Activated naive CD4-positive, alpha-beta T cell treated with anti-CD3 and anti-CD28 coated beads for 36 hours (primary cell): ENCODE measurements at regions not wholly inside any gene's neighbourhood (a gene's known extent, or its start where the extent isn't known, plus 50 kb on each side); places are given as distances from the start of the nearest gene placed in this dataset.
"Not testable (repeated sequence)": the region's sequence is repeated elsewhere in the genome, so short reads cannot be mapped to it uniquely, and the experiment has no call there.

Source experiments
- CTCF ChIA-PET: fragments of 350-600 bp; sonication (Branson Sonifier 250); formaldehyde crosslinking; loops from one replicate; lab custom pipeline; 2021; ENCODE audit warnings: antibody characterized with exemption; lab: Charles Lee
- DNase-seq: peaks from one replicate; pipeline ENCODE4 v3.0.0-alpha.2; 2020
- H3K27ac Mint-ChIP-seq: one replicate; pipeline ENCODE4 v1.8.0; 2021; ENCODE audit warnings: mild to moderate bottlenecking, mixed read lengths
- H3K27me3 Mint-ChIP-seq: one replicate; pipeline ENCODE4 v1.8.0; 2021; ENCODE audit warnings: low read depth, mixed read lengths
- H3K36me3 Mint-ChIP-seq: one replicate; pipeline ENCODE4 v1.8.0; 2021; ENCODE audit warnings: low read depth, mixed read lengths
- H3K4me1 Mint-ChIP-seq: one replicate; pipeline ENCODE4 v1.8.0; 2021; ENCODE audit warnings: low read depth, mixed read lengths
- H3K4me3 Mint-ChIP-seq: one replicate; pipeline ENCODE4 v1.8.0; 2021; ENCODE audit warnings: mild to moderate bottlenecking, moderate library complexity, mixed read lengths
- H3K9me3 Mint-ChIP-seq: one replicate; pipeline ENCODE4 v1.8.0; 2021; ENCODE audit warnings: mixed read lengths
- intact Hi-C: fragments of 100-400 bp; cut with micrococcal nuclease; formaldehyde crosslinking; loops from one replicate; pipeline ENCODE4 v1.15.1; 2023

GRCh38 chr3:132084982-132085381 lies 50.2 kb upstream of the CPNE4 start:
- intact Hi-C loops: no loop called here
- CTCF ChIA-PET: no interaction called here
- H3K27me3 Mint-ChIP-seq: peaks cover 4% of the 10 kb centered on the region
- H3K9me3 Mint-ChIP-seq: no peaks in the 10 kb centered on the region
- H3K27ac Mint-ChIP-seq: no peak overlapping the region
- no peak for DNase-seq
- no peaks in the 10 kb centered on the region for H3K36me3 Mint-ChIP-seq
- H3K4me3 Mint-ChIP-seq: no peak overlapping the region
- no peaks in the 10 kb centered on the region for H3K4me1 Mint-ChIP-seq

- CTCF ChIA-PET: no interaction called here
- no peaks in the 10 kb centered on the region for H3K9me3 Mint-ChIP-seq
These were observed 52.5 kb upstream of the CPNE4 start for GRCh38 chr3:132087356-132087755.

GRCh38 chr3:132088291-132088690 lies 53.5 kb upstream of the CPNE4 start:
- no peak overlapping the region for H3K4me3 Mint-ChIP-seq
- no peak overlapping the region for H3K27ac Mint-ChIP-seq

More at GRCh38 chr3:132087356-132087755, 52.5 kb upstream of the CPNE4 start:
- no peaks in the 10 kb centered on the region for H3K4me1 Mint-ChIP-seq
- intact Hi-C loops: no loop called here
- peaks cover 4% of the 10 kb centered on the region for H3K27me3 Mint-ChIP-seq
- no peak overlapping the region for H3K27ac Mint-ChIP-seq
- no peak for DNase-seq
- H3K4me3 Mint-ChIP-seq: no peak overlapping the region
- H3K36me3 Mint-ChIP-seq: no peaks in the 10 kb centered on the region

GRCh38 chr3:132090921-132091320 lies 56.1 kb upstream of the CPNE4 start:
- no peak overlapping the region for H3K27ac Mint-ChIP-seq
- no peaks in the 10 kb centered on the region for H3K4me1 Mint-ChIP-seq
- intact Hi-C loops: no loop called here
- no peak for DNase-seq
- no peaks in the 10 kb centered on the region for H3K9me3 Mint-ChIP-seq
- peaks cover 4% of the 10 kb centered on the region for H3K27me3 Mint-ChIP-seq
- CTCF ChIA-PET: no interaction called here
- H3K4me3 Mint-ChIP-seq: no peak overlapping the region
- H3K36me3 Mint-ChIP-seq: no peaks in the 10 kb centered on the region

More at GRCh38 chr3:132088291-132088690, 53.5 kb upstream of the CPNE4 start:
- CTCF ChIA-PET: no interaction called here
- DNase-seq: no peak
- intact Hi-C loops: no loop called here
- H3K36me3 Mint-ChIP-seq: no peaks in the 10 kb centered on the region
- H3K9me3 Mint-ChIP-seq: no peaks in the 10 kb centered on the region
- no peaks in the 10 kb centered on the region for H3K4me1 Mint-ChIP-seq
- peaks cover 4% of the 10 kb centered on the region for H3K27me3 Mint-ChIP-seq

- H3K4me3 Mint-ChIP-seq: no peak overlapping the region
- intact Hi-C loops: no loop called here
- H3K27me3 Mint-ChIP-seq: peaks cover 2% of the 10 kb centered on the region
- DNase-seq: no peak
- CTCF ChIA-PET: no interaction called here
- H3K4me1 Mint-ChIP-seq: no peaks in the 10 kb centered on the region
- H3K36me3 Mint-ChIP-seq: no peaks in the 10 kb centered on the region
- no peak overlapping the region for H3K27ac Mint-ChIP-seq
- H3K9me3 Mint-ChIP-seq: no peaks in the 10 kb centered on the region
These were observed 81.8 kb upstream of the CPNE4 start for GRCh38 chr3:132116601-132117000.

GRCh38 chr3:132117642-132118041 lies 82.8 kb upstream of the CPNE4 start:
- Mint-ChIP-seq H3K27ac (no peak overlapping the region), H3K27me3 (peaks cover 9% of the 10 kb centered on the region), H3K4me1 (no peaks in the 10 kb centered on the region), H3K36me3 (no peaks in the 10 kb centered on the region), H3K9me3 (no peaks in the 10 kb centered on the region), H3K4me3 (no peak overlapping the region)
- CTCF ChIA-PET: no interaction called here
- DNase-seq: no peak
- intact Hi-C loops: no loop called here

- CTCF ChIA-PET: no interaction called here
- Mint-ChIP-seq H3K36me3 (no peaks in the 10 kb centered on the region), H3K4me1 (no peaks in the 10 kb centered on the region), H3K27me3 (peaks cover 10% of the 10 kb centered on the region), H3K4me3 (no peak overlapping the region), H3K9me3 (no peaks in the 10 kb centered on the region), H3K27ac (no peak overlapping the region)
- intact Hi-C loops: no loop called here
- no peak for DNase-seq
These were observed 84.7 kb upstream of the CPNE4 start for GRCh38 chr3:132119531-132119930.

- Mint-ChIP-seq H3K27me3 (peaks cover 10% of the 10 kb centered on the region), H3K36me3 (no peaks in the 10 kb centered on the region), H3K27ac (no peak overlapping the region), H3K9me3 (no peaks in the 10 kb centered on the region), H3K4me3 (no peak overlapping the region), H3K4me1 (no peaks in the 10 kb centered on the region)
- CTCF ChIA-PET: no interaction called here
- no peak for DNase-seq
- intact Hi-C loops: no loop called here
These were observed 89.3 kb upstream of the CPNE4 start for GRCh38 chr3:132124096-132124495.

- no peak overlapping the region for H3K27ac Mint-ChIP-seq
- CTCF ChIA-PET: interaction anchor here (0.7 kb wide), 1 partner anchor 54 kb away, joined by 3 read pairs; no protein-coding TSS in a partner anchor
- DNase-seq: no peak
- peaks cover 10% of the 10 kb centered on the region for H3K27me3 Mint-ChIP-seq
- no peaks in the 10 kb centered on the region for H3K36me3 Mint-ChIP-seq
- intact Hi-C loops: no loop called here
- no peaks in the 10 kb centered on the region for H3K9me3 Mint-ChIP-seq
- no peak overlapping the region for H3K4me3 Mint-ChIP-seq
- H3K4me1 Mint-ChIP-seq: no peaks in the 10 kb centered on the region
These were observed 90.0 kb upstream of the CPNE4 start for GRCh38 chr3:132124651-132125284.

- no peak overlapping the region for H3K4me3 Mint-ChIP-seq
- peaks cover 7% of the 10 kb centered on the region for H3K27me3 Mint-ChIP-seq
- no peak for DNase-seq
- H3K27ac Mint-ChIP-seq: no peak overlapping the region
- H3K9me3 Mint-ChIP-seq: no peaks in the 10 kb centered on the region
- H3K4me1 Mint-ChIP-seq: no peaks in the 10 kb centered on the region
- intact Hi-C loops: no loop called here
- H3K36me3 Mint-ChIP-seq: no peaks in the 10 kb centered on the region
- CTCF ChIA-PET: no interaction called here
These were observed 99.8 kb upstream of the CPNE4 start for GRCh38 chr3:132134611-132135010.

- Mint-ChIP-seq H3K36me3 (no peaks in the 10 kb centered on the region), H3K9me3 (no peaks in the 10 kb centered on the region), H3K4me1 (no peaks in the 10 kb centered on the region), H3K27ac (no peak overlapping the region), H3K27me3 (peaks cover 7% of the 10 kb centered on the region), H3K4me3 (no peak overlapping the region)
- CTCF ChIA-PET: no interaction called here
- DNase-seq: no peak
- intact Hi-C loops: no loop called here
These were observed 101.0 kb upstream of the CPNE4 start for GRCh38 chr3:132135628-132136333.

GRCh38 chr3:132136334-132136716 lies 101.5 kb upstream of the CPNE4 start:
- CTCF ChIA-PET: no interaction called here
- Mint-ChIP-seq H3K4me1 (no peaks in the 10 kb centered on the region), H3K4me3 (no peak overlapping the region), H3K27me3 (peaks cover 7% of the 10 kb centered on the region), H3K27ac (no peak overlapping the region), H3K9me3 (no peaks in the 10 kb centered on the region), H3K36me3 (no peaks in the 10 kb centered on the region)
- intact Hi-C loops: no loop called here
- no peak for DNase-seq

GRCh38 chr3:132136902-132137301 lies 102.1 kb upstream of the CPNE4 start:
- intact Hi-C loops, H3K36me3 Mint-ChIP-seq, CTCF ChIA-PET, H3K4me3 Mint-ChIP-seq, H3K27ac Mint-ChIP-seq, H3K27me3 Mint-ChIP-seq, H3K9me3 Mint-ChIP-seq, H3K4me1 Mint-ChIP-seq, DNase-seq: not testable (repeated sequence)
